H9 (cell line): ENCODE measurements at regions not wholly inside any gene's neighbourhood (a gene's known extent, or its start where the extent isn't known, plus 50 kb on each side); places are given as distances from the start of the nearest gene placed in this dataset.

Source experiments
- DNase-seq: peaks from one replicate; pipeline ENCODE4 v3.0.0-alpha.2; 2017
- H2AFZ ChIP-seq: one replicate; pipeline ENCODE4 v1.6.1; 2013; ENCODE audit warnings: mild to moderate bottlenecking, low read length, control low read depth, moderate library complexity
- H2AK5ac ChIP-seq: 2 replicates; pipeline ENCODE4 v1.6.1; 2013; ENCODE audit warnings: low read length, control low read depth, mixed read lengths; ENCODE audit not compliant: insufficient read length
- H2BK120ac ChIP-seq: one replicate; pipeline ENCODE4 v1.6.1; 2013; ENCODE audit warnings: low read depth, mild to moderate bottlenecking, low read length, control low read depth, inconsistent platforms; ENCODE audit not compliant: poor library complexity, severe bottlenecking
- H2BK12ac ChIP-seq: 2 replicates; pipeline ENCODE4 v1.6.1; 2013; ENCODE audit warnings: low read length, control low read depth, mixed read lengths, low read depth; ENCODE audit not compliant: insufficient read length
- H2BK15ac ChIP-seq: 2 replicates; pipeline ENCODE4 v1.6.1; 2013; ENCODE audit warnings: low read depth, low read length, control low read depth
- H2BK20ac ChIP-seq: one replicate; pipeline ENCODE4 v1.6.1; 2013; ENCODE audit warnings: low read depth, mild to moderate bottlenecking, low read length, control low read depth, inconsistent platforms; ENCODE audit not compliant: poor library complexity, severe bottlenecking
- H2BK5ac ChIP-seq: 2 replicates; pipeline ENCODE4 v1.6.1; 2013; ENCODE audit warnings: low read length, control low read depth, mixed read lengths; ENCODE audit not compliant: insufficient read length
- H3K14ac ChIP-seq: 2 replicates; pipeline ENCODE4 v1.6.1; 2013; ENCODE audit warnings: low read length, control low read depth; ENCODE audit not compliant: insufficient read depth
- H3K18ac ChIP-seq: 2 replicates; pipeline ENCODE4 v1.6.1; 2013; ENCODE audit warnings: low read depth, mild to moderate bottlenecking, mixed read lengths, low read length, control low read depth; ENCODE audit not compliant: insufficient read length
- H3K23ac ChIP-seq: 2 replicates; pipeline ENCODE4 v1.6.1; 2013; ENCODE audit warnings: low read length, control low read depth, mixed read lengths, low read depth; ENCODE audit not compliant: insufficient read length
- H3K23me2 ChIP-seq: 2 replicates; pipeline ENCODE4 v1.6.1; 2013; ENCODE audit warnings: low read depth, mild to moderate bottlenecking, mixed read lengths, low read length, control low read depth; ENCODE audit not compliant: insufficient read length, poor library complexity, severe bottlenecking
- H3K27ac ChIP-seq: 2 replicates; pipeline ENCODE4 v1.5.1; 2013; ENCODE audit warnings: low read length, control low read depth, mixed read lengths, low read depth; ENCODE audit not compliant: insufficient read length
- H3K27me3 ChIP-seq: 2 replicates; pipeline ENCODE4 v1.6.1; 2013; ENCODE audit warnings: low read length, control low read depth, inconsistent platforms; ENCODE audit not compliant: insufficient read depth
- H3K4ac ChIP-seq: 2 replicates; pipeline ENCODE4 v1.6.1; 2013; ENCODE audit warnings: low read depth, mild to moderate bottlenecking, control low read depth, inconsistent platforms, low read length, moderate library complexity
- H3K4me1 ChIP-seq: 2 replicates; pipeline ENCODE4 v1.6.1; 2013; ENCODE audit warnings: low read length, control low read depth, inconsistent platforms; ENCODE audit not compliant: insufficient read depth
- H3K4me2 ChIP-seq: 2 replicates; pipeline ENCODE4 v1.6.1; 2013; ENCODE audit warnings: low read length, control low read depth, mixed read lengths; ENCODE audit not compliant: insufficient read length, insufficient read depth
- H3K56ac ChIP-seq: 2 replicates; pipeline ENCODE4 v1.6.1; 2013; ENCODE audit warnings: low read depth, mild to moderate bottlenecking, mixed read lengths, low read length, control low read depth; ENCODE audit not compliant: insufficient read length
- H3K79me1 ChIP-seq: 2 replicates; pipeline ENCODE4 v1.6.1; 2013; ENCODE audit warnings: low read depth, mild to moderate bottlenecking, moderate library complexity, low read length, control low read depth, inconsistent platforms; ENCODE audit not compliant: insufficient read depth, poor library complexity, severe bottlenecking
- H3K79me2 ChIP-seq: 2 replicates; pipeline ENCODE4 v1.6.1; 2013; ENCODE audit warnings: low read length, control low read depth, inconsistent platforms; ENCODE audit not compliant: insufficient read depth
- H3K9ac ChIP-seq: 2 replicates; pipeline ENCODE4 v1.6.1; 2013; ENCODE audit warnings: low read length, control low read depth, mixed read lengths; ENCODE audit not compliant: insufficient read length; ENCODE audit errors: extremely low read depth
- H3K9me3 ChIP-seq: one replicate; pipeline ENCODE4 v1.6.1; 2013; ENCODE audit warnings: low read depth, low read length, inconsistent platforms; ENCODE audit not compliant: control insufficient read depth
- H3T11ph ChIP-seq: one replicate; pipeline ENCODE4 v1.6.1; 2013; ENCODE audit warnings: mild to moderate bottlenecking, low read length, control low read depth, inconsistent platforms
- H4K20me1 ChIP-seq: one replicate; pipeline ENCODE4 v1.6.1; 2013; ENCODE audit not compliant: control insufficient read depth, insufficient read length, insufficient read depth
- H4K5ac ChIP-seq: 2 replicates; pipeline ENCODE4 v1.6.1; 2013; ENCODE audit warnings: low read depth, mild to moderate bottlenecking, mixed read lengths, low read length, control low read depth; ENCODE audit not compliant: insufficient read length
- H4K8ac ChIP-seq: replicated peaks from 2 replicates; pipeline ENCODE4 v1.6.1; 2013; ENCODE audit warnings: low read length, control low read depth, mixed read lengths, low read depth; ENCODE audit not compliant: insufficient read length
- H4K91ac ChIP-seq: 2 replicates; pipeline ENCODE4 v1.6.1; 2013; ENCODE audit warnings: low read depth, mild to moderate bottlenecking, moderate library complexity, mixed read lengths, low read length, control low read depth; ENCODE audit not compliant: insufficient read length
- H3K27ac Mint-ChIP-seq, 3 experiments: 2 replicates in 2 of 3; 3 replicates in 1 of 3; pipeline ENCODE4 v1.8.0; 2020 to 2021; ENCODE audit warnings: mixed read lengths in 3 of 3, mild to moderate bottlenecking in 1 of 3, moderate library complexity in 1 of 3
- H3K27me3 Mint-ChIP-seq: 2 replicates; pipeline ENCODE4 v1.8.0; 2021; ENCODE audit warnings: low read depth, mild to moderate bottlenecking, moderate library complexity, mixed read lengths
- H3K36me3 Mint-ChIP-seq, 3 experiments: 2 replicates in 2 of 3; 3 replicates in 1 of 3; pipeline ENCODE4 v1.8.0; 2020 to 2021; ENCODE audit warnings: low read depth in 3 of 3, mixed read lengths in 3 of 3; ENCODE audit not compliant: insufficient read depth in 1 of 3
- H3K4me1 Mint-ChIP-seq, 2 experiments: 2 replicates each; pipeline ENCODE4 v1.8.0; 2020; ENCODE audit warnings: mixed read lengths in 2 of 2
- H3K4me3 Mint-ChIP-seq, 2 experiments: 2 replicates in 1 of 2; 3 replicates in 1 of 2; pipeline ENCODE4 v1.8.0; 2020 to 2021; ENCODE audit warnings: mild to moderate bottlenecking in 2 of 2, mixed read lengths in 2 of 2, moderate library complexity in 1 of 2
- H3K9me3 Mint-ChIP-seq, 2 experiments: 2 replicates in 1 of 2; 3 replicates in 1 of 2; pipeline ENCODE4 v1.8.0; 2020; ENCODE audit warnings: mild to moderate bottlenecking in 2 of 2, mixed read lengths in 2 of 2, moderate library complexity in 1 of 2
- WGBS: extraction: QIAGEN DNeasy Blood & Tissue Kit; methylation state at CpG from one replicate; pipeline ENCODE4 v1.1.7; 2013; ENCODE audit warnings: missing lambda C conversion rate, low lambda C conversion rate, mixed read lengths; ENCODE audit not compliant: insufficient read length; ENCODE audit errors: extremely low coverage; 5-methylcytosine and 5-hydroxymethylcytosine counted together
- TF ChIP-seq, protein P1 (sequence below): fragments of 200-600 bp; sonication (generic); conservative IDR thresholded peaks from 3 replicates; pipeline ENCODE4 v1.8.0; 2021; ENCODE audit warnings: antibody characterized with exemption, mild to moderate bottlenecking

DNA sequence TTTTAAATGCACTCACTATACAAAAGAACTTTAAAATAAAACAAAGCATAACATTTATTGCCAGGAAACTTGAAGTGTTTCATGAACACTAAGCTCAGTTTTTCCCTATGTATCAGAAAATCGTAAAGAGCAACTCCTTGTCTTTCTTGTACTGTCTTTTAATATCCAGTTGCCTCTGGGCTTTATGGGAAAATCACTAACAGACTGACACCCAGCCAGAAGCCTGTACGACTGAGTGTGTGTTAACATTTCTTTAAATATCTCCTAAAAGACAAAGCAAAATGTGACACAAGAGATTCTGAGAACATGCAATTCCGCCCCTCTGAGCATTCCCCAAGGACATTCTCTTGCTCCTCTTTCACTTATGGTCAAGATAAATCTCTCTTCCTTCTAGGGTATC is 347.5 kb upstream of the DPYD start:
- no peak for DNase-seq
- H3K56ac ChIP-seq: no peak overlapping the region
- no peaks in the 10 kb centered on the region for H3K79me1 ChIP-seq

More for the DNA sequence above, 347.5 kb upstream of the DPYD start:
- Histone ChIP-seq H2BK20ac (no peak overlapping the region), H3K79me2 (no peaks in the 10 kb centered on the region), H2BK12ac (no peak overlapping the region), H2BK5ac (no peak overlapping the region), H3K4me2 (no peak overlapping the region), H3K4me1 (no peaks in the 10 kb centered on the region), H3T11ph (no peak overlapping the region), H3K9ac (no peak overlapping the region), H3K27ac (no peak overlapping the region), H2BK120ac (no peak overlapping the region), H2AK5ac (no peak overlapping the region), H3K4ac (no peak overlapping the region), H4K91ac (no peak overlapping the region), H4K5ac (no peak overlapping the region), H3K23me2 (no peaks in the 10 kb centered on the region), H3K27me3 (no peaks in the 10 kb centered on the region), H2BK15ac (no peak overlapping the region), H4K20me1 (no peaks in the 10 kb centered on the region), H3K23ac (no peak overlapping the region), H4K8ac (no peak overlapping the region), H2AFZ (no peak overlapping the region), H3K18ac (no peak overlapping the region), H3K14ac (no peak overlapping the region), H3K9me3 (no peaks in the 10 kb centered on the region)
- H3K4me3 Mint-ChIP-seq: no peak overlapping the region
- peaks cover 9 to 16% of the 10 kb centered on the region in 2 experiments; a peak in 4 of 5 replicates for H3K9me3 Mint-ChIP-seq
- no CpG with 5 or more reads among the region's 3 CpGs for WGBS
- TF ChIP-seq, protein P1, sequence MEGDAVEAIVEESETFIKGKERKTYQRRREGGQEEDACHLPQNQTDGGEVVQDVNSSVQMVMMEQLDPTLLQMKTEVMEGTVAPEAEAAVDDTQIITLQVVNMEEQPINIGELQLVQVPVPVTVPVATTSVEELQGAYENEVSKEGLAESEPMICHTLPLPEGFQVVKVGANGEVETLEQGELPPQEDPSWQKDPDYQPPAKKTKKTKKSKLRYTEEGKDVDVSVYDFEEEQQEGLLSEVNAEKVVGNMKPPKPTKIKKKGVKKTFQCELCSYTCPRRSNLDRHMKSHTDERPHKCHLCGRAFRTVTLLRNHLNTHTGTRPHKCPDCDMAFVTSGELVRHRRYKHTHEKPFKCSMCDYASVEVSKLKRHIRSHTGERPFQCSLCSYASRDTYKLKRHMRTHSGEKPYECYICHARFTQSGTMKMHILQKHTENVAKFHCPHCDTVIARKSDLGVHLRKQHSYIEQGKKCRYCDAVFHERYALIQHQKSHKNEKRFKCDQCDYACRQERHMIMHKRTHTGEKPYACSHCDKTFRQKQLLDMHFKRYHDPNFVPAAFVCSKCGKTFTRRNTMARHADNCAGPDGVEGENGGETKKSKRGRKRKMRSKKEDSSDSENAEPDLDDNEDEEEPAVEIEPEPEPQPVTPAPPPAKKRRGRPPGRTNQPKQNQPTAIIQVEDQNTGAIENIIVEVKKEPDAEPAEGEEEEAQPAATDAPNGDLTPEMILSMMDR: no peak
- no peak overlapping the region for H3K27ac Mint-ChIP-seq
- peaks cover 4 to 5% of the 10 kb centered on the region in 2 experiments; a peak in 3 of 4 replicates for H3K4me1 Mint-ChIP-seq
- peaks cover 0 to 13% (median 0%) of the 10 kb centered on the region in 3 experiments; a peak in 1 of 7 replicates for H3K36me3 Mint-ChIP-seq
- H3K27me3 Mint-ChIP-seq: no peaks in the 10 kb centered on the region
